OCI-LY1 (cell line): ENCODE measurements at regions not wholly inside any gene's neighbourhood (a gene's known extent, or its start where the extent isn't known, plus 50 kb on each side); places are given as distances from the start of the nearest gene placed in this dataset.
"Not testable (repeated sequence)": the region's sequence is repeated elsewhere in the genome, so short reads cannot be mapped to it uniquely, and the experiment has no call there.

Experiments used
- CTCF ChIP-seq: fragments of 200-600 bp; sonication (generic), shearing (Covaris generic); IDR thresholded peaks from 2 replicates; pipeline ENCODE4 v1.5.1; 2017; ENCODE audit warnings: mild to moderate bottlenecking, antibody characterized with exemption, low read length, moderate library complexity, mixed read lengths
- EZH2 ChIP-seq: fragments of 200-600 bp; sonication (generic), shearing (Covaris generic); IDR thresholded peaks from 2 replicates; pipeline ENCODE4 v1.8.0; 2017; ENCODE audit warnings: borderline replicate concordance, mixed run types, mild to moderate bottlenecking, antibody characterized with exemption, low read length, moderate library complexity, mixed read lengths

GRCh38 chr16:21368973-21369942, 91.2 kb upstream of the CRYM start:
- not testable (repeated sequence) for TF ChIP-seq CTCF, EZH2
